Glutamatergic neuron (in vitro differentiated cells): ENCODE measurements at regions not wholly inside any gene's neighbourhood (a gene's known extent, or its start where the extent isn't known, plus 50 kb on each side); places are given as distances from the start of the nearest gene placed in this dataset.

Experiments
- DNase-seq: peaks from one replicate; pipeline ENCODE4 v3.0.0; 2022
- H3K27ac Mint-ChIP-seq: one replicate; pipeline ENCODE4 v1.8.0; 2020; ENCODE audit warnings: mild to moderate bottlenecking, mixed read lengths, inconsistent platforms; ENCODE audit not compliant: unreplicated experiment
- H3K27me3 Mint-ChIP-seq: one replicate; pipeline ENCODE4 v1.8.0; 2020; ENCODE audit warnings: mild to moderate bottlenecking, moderate library complexity, mixed read lengths, inconsistent platforms; ENCODE audit not compliant: unreplicated experiment
- H3K36me3 Mint-ChIP-seq: one replicate; pipeline ENCODE4 v1.8.0; 2020; ENCODE audit warnings: mild to moderate bottlenecking, mixed read lengths, inconsistent platforms; ENCODE audit not compliant: unreplicated experiment
- H3K4me1 Mint-ChIP-seq: one replicate; pipeline ENCODE4 v1.8.0; 2020; ENCODE audit warnings: mild to moderate bottlenecking, low read depth, mixed read lengths, inconsistent platforms; ENCODE audit not compliant: unreplicated experiment
- H3K4me3 Mint-ChIP-seq: one replicate; pipeline ENCODE4 v1.8.0; 2020; ENCODE audit warnings: mild to moderate bottlenecking, mixed read lengths, inconsistent platforms; ENCODE audit not compliant: unreplicated experiment
- H3K9me3 Mint-ChIP-seq: one replicate; pipeline ENCODE4 v1.8.0; 2020; ENCODE audit warnings: mild to moderate bottlenecking, moderate library complexity, mixed read lengths, inconsistent platforms; ENCODE audit not compliant: unreplicated experiment
- CTCF ChIP-seq: fragments of 200-600 bp; sonication (generic); IDR thresholded peaks from one replicate; pipeline ENCODE4 v1.5.0; 2021; ENCODE audit not compliant: partially characterized antibody, unreplicated experiment

- no peak for DNase-seq
- Mint-ChIP-seq H3K9me3 (no peaks in the 10 kb centered on the region), H3K36me3 (peaks cover 9% of the 10 kb centered on the region), H3K27me3 (peaks cover 3% of the 10 kb centered on the region), H3K4me1 (no peaks in the 10 kb centered on the region), H3K4me3 (no peak overlapping the region), H3K27ac (no peak overlapping the region)
- TF ChIP-seq CTCF = no peak
Observed at GRCh38 chr12:78343657-78344056, 513.0 kb downstream of the NAV3 start.

- TF ChIP-seq CTCF = no peak
- Mint-ChIP-seq H3K27ac (no peak overlapping the region), H3K27me3 (no peaks in the 10 kb centered on the region), H3K9me3 (no peaks in the 10 kb centered on the region), H3K4me1 (no peaks in the 10 kb centered on the region), H3K36me3 (no peaks in the 10 kb centered on the region), H3K4me3 (no peak overlapping the region)
- no peak for DNase-seq
Observed at GRCh38 chr12:78359520-78359919, 505.1 kb upstream of the SYT1 start.

- no peak for TF ChIP-seq CTCF
- DNase-seq = no peak
- Mint-ChIP-seq H3K9me3 (no peaks in the 10 kb centered on the region), H3K36me3 (no peaks in the 10 kb centered on the region), H3K27ac (no peak overlapping the region), H3K4me3 (no peak overlapping the region), H3K27me3 (no peaks in the 10 kb centered on the region), H3K4me1 (no peaks in the 10 kb centered on the region)
Observed at GRCh38 chr12:78361683-78362082, 502.9 kb upstream of the SYT1 start.

- Mint-ChIP-seq H3K36me3 (no peaks in the 10 kb centered on the region), H3K4me3 (no peak overlapping the region), H3K9me3 (no peaks in the 10 kb centered on the region), H3K27ac (no peak overlapping the region), H3K4me1 (peaks cover 7% of the 10 kb centered on the region), H3K27me3 (no peaks in the 10 kb centered on the region)
- TF ChIP-seq CTCF = no peak
- DNase-seq = no peak
Observed at GRCh38 chr12:78371284-78371683, 493.3 kb upstream of the SYT1 start.

- peaks cover 12% of the 10 kb centered on the region for H3K36me3 Mint-ChIP-seq
- no peak overlapping the region for H3K27ac Mint-ChIP-seq
- TF ChIP-seq CTCF = no peak
- peaks cover 7% of the 10 kb centered on the region for H3K9me3 Mint-ChIP-seq
- no peak overlapping the region for H3K4me3 Mint-ChIP-seq
- no peaks in the 10 kb centered on the region for H3K27me3 Mint-ChIP-seq
- peaks cover 7% of the 10 kb centered on the region for H3K4me1 Mint-ChIP-seq
- no peak for DNase-seq
Observed at GRCh38 chr12:78375461-78375860, 489.1 kb upstream of the SYT1 start.
